ENCODE measurements at regions not wholly inside any gene's neighbourhood (a gene's known extent, or its start where the extent isn't known, plus 50 kb on each side); places are given as distances from the start of the nearest gene placed in this dataset.
"Not testable (repeated sequence)": the region's sequence is repeated elsewhere in the genome, so short reads cannot be mapped to it uniquely, and the experiment has no call there.

DNA sequence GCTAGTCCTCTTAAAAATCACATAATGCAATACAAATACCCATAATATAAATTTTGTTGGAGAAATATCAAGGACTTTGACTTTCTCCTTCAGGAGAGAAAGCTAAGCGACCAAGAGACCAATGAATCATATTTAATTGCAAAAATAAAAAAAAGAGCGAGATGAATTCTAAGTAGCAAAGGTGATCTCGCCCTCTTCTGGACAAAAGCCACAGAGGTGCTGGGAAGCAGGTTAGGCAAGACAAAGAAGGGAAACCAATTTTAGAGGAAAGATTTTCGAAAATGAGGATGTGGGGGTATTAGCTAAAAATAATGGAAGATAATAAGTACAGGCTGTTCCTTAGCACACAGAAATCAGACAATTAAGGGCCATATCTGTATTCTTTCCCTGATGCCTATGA is 111.4 kb upstream of the PLAAT1 start:
- DNase-seq = no peak

- no peak for DNase-seq
Measured at GRCh38 chr3:193130576-193130975, 110.4 kb upstream of the PLAAT1 start.

- DNase-seq = no peak
Measured at GRCh38 chr3:193132241-193132640, 108.8 kb upstream of the PLAAT1 start.

- no peak for DNase-seq
Measured at GRCh38 chr3:193132964-193133363, 108.1 kb upstream of the PLAAT1 start.

- DNase-seq = no peak
Measured at GRCh38 chr3:193134856-193135255, 106.2 kb upstream of the PLAAT1 start.

GRCh38 chr3:193140381-193140780 is 100.6 kb upstream of the PLAAT1 start:
- DNase-seq = no peak

DNA sequence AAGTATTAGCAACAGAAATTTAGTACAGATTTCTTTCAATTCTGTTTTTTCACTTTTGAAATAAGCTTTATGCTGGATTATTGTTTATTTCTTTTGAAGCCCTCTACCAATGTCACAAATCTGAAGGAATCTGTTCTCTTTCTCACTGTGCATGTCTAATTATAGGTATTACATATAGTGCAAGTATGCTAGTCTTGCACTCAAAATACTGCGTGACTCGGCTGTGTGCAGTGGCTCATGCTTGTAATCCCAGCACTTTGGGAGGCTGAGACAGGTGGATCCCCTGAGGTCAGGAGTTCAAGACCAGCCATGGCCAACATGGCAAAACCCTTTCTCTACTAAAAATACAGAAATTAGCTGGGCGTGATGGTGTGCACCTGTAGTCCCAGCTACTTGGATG is 95.8 kb upstream of the PLAAT1 start:
- no peak for DNase-seq

- no peak for DNase-seq
Measured at GRCh38 chr3:193148688-193149473, 92.1 kb upstream of the PLAAT1 start.

DNA sequence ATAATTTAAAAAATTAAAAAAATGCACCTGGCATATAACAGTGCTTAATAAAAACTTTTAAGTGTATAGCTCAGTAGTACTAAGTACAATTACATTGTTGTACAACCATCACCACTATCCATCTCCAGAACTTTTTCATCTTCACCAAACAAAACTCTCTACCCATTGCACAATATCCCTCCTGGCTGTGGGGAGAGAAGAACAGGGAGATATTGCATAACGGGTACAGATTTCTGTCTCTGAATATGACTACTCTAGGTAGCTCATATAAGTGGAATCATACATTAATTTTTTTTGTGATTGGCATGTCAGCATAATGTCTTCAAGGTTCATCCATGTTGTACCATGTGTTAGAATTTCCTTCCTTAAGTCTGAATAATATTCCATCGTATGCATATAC is 91.0 kb upstream of the PLAAT1 start:
- no peak for DNase-seq

GRCh38 chr3:193155044-193155781 is 85.8 kb upstream of the PLAAT1 start:
- DNase-seq = not testable (repeated sequence)

DNA sequence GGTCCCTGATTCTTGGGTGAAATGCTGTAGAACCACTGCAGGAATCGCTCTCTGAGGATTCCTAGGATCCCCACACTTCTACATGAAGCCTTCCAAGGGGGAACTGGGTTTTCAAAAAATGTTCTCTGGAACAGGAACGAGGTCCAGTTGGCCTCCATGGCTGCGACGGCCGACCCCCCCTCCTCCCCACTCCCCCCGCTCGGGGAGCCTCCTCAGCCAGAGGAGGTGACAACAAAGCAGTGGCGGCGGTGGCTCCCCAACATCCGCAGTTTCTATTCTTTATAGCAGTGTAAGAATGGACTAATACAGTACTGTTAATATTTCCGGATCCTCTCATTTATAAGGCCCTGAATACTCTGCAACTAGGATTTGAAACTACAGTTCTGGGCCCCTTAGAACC is 84.0 kb upstream of the PLAAT1 start:
- DNase-seq = no peak

DNA sequence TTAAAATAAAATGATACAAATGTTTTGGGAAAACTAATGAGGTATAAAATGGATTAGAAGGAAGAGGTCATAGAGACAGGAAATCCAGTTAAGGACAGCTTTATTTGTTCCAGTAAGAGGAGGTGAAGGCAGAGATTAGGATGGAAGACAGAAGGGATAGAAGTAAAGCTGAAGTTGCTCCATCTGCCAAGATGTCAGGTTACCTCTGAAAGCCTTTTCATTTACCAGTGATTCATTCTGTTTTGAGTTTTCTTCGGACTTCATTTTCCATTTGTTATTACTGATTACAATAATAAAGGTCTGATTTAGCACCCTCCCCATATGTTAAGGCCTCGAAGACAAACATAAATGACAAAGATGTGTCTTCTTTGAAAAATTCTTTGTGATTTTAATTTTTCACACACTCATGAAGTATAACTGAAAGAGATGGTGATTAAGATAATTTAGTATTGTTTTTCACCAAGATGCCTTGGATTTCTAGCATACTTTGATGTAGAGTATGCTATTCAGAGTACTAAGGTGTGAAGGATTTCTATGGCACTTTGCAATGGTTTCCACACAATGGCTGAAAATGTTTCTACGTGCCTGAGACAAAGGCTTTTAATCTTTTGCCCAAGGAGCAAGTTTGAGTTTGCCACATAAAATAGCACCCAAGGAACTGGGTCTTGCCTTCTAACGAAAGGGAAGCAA is 75.4 kb upstream of the PLAAT1 start:
- no peak for DNase-seq

DNA sequence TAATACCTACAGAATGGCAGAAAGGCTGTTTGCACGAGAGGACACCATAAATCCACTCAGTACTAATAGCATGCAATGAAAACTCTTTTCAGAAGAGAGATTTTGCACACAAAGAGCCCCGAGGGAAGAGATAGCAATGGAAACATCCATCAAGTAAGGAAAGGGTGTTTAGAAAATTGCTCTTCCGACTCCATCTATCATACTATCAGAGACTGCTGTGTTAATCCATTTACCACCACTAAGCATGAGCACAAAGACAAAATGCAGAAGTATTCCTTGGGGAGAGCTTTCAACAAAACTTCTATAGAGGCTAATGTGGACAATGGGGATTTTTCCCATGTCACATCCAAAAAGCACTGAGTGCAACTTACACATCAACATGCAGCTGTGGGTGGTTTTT is 72.1 kb upstream of the PLAAT1 start:
- no peak for DNase-seq

- no peak for DNase-seq
Measured at GRCh38 chr3:193174140-193174539, 66.9 kb upstream of the PLAAT1 start.

- not testable (repeated sequence) for DNase-seq
Measured at GRCh38 chr3:193179332-193180012, 61.5 kb upstream of the PLAAT1 start.

DNA sequence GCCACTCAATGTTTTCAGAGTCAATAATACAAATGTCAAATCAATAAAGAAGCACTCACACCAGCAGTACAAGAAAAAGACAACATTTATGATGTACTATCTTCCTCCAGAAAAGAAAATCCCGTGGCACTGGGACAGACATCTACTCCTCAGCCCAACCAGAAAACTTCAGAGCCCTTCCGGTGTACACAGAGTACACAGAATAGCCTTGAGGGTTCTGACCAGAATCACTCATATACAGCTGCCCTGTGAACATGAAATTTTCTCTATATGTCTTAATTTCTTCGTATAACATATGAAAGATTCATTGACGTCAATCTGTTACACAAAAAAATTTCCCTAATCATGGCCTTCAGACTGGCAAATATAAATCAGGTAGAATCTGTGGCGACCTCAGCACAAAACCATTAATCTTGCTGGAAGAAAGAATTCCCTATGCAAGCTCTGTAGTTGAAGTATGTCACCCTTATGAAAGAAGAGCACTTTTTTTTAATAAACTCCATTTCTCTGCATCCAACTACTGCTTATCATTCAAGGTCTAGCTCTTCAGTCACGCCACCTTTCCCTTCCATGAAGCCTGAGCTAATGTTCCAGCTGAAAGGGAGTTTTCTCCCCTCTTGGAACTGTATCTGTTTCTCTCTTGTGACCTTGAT is 53.8 kb upstream of the PLAAT1 start:
- DNase-seq = no peak

- no peak for DNase-seq
Measured at GRCh38 chr3:193190146-193190786, 50.8 kb upstream of the PLAAT1 start.

All from DMS79 treated with DMSO at 0.1 percent for 48 hours (cell line).